Right kidney (tissue), 1 donor: ENCODE measurements at regions not wholly inside any gene's neighbourhood (a gene's known extent, or its start where the extent isn't known, plus 50 kb on each side); places are given as distances from the start of the nearest gene placed in this dataset.

Experiments
- DNase-seq: peaks from one replicate; pipeline ENCODE4 v3.0.0-alpha.2; 2016

DNA sequence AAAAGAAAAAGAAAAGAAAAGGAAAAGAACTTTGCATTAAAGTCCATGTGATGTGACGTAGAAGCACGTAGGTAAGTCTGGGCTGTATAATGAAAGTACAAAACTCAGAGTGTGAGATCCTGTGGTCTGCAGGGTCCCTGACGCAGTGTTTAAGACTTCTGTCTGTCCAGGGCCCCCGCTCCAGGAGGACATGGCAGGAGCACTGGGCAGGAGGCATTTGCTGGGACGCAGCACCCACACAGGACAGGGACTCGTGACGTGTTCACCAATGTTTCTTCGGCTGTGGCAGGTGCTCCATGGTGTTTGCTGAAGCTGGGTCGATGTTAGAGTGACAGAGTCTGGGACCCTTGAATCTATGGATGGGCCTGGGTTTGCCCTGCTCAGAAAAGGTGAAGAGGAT, 348.1 kb downstream of the BRD1 start:
- DNase-seq, result no peak

DNA sequence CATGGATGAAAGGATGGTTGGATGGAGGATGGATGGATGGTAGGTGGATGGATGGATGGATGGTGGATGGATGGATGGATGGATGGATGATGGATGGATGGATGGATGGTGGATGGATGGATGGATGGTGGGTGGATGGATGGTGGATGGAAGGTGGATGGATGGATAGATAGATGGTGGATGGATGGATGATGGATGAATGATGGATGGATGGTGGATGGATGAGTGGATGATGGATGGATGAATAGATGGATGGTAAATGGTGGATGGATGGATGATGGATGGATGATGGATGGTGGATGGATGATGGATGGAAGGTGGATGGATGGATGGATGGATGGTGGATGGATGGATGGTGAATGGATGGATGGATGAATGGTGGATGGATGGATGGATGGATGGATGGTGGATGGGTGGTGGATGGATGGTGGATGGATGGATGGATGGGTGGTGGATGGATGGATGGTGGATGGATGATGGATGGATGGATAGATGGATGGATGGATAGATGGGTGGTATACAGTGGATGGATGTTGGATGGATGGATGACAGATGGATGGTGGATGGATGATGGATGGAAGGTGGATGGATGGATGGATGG, 350.8 kb downstream of the BRD1 start:
- DNase-seq, result no peak

DNA sequence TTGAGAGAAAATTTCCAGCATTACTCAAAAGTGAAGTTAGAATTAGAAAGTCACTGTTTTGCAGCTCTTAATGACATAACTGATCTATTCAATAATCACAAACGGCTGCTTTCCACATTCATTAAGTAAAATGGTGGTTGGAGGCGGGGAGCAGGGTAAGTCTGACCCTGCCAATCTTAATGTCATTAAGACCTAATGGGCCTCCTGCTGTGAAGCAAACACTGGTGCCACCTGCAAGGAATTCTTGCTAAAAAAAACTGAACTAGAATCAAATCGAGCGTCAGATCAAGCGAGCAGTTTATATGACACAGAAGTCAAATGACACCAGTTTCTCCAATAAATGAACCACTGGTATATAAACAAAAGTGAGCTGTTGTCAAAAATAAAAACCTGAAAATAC, 351.5 kb downstream of the BRD1 start:
- no peak for DNase-seq

GRCh38 chr22:49475253-49475652, 352.4 kb downstream of the BRD1 start:
- no peak for DNase-seq

DNA sequence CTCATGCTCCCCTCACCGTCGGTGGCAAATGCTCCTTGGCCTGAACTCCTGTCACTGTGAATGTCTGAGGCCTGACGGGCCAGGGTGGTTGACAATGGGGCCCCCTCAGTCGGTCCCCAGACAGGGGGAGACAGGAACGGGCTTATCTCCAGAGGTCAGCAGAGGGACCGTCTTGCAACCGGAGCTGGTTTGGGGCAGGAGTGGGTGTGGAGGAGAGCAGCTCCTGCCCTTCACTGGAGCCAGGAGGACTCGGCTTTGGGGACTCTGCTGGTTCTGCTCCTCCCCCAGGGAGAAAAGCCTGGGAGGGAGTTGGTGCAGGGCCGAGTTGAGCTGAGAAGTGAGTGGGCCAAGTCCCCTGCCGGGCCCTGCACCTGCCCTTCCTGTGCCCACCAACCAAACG, 354.4 kb downstream of the BRD1 start:
- DNase-seq, result no peak

DNA sequence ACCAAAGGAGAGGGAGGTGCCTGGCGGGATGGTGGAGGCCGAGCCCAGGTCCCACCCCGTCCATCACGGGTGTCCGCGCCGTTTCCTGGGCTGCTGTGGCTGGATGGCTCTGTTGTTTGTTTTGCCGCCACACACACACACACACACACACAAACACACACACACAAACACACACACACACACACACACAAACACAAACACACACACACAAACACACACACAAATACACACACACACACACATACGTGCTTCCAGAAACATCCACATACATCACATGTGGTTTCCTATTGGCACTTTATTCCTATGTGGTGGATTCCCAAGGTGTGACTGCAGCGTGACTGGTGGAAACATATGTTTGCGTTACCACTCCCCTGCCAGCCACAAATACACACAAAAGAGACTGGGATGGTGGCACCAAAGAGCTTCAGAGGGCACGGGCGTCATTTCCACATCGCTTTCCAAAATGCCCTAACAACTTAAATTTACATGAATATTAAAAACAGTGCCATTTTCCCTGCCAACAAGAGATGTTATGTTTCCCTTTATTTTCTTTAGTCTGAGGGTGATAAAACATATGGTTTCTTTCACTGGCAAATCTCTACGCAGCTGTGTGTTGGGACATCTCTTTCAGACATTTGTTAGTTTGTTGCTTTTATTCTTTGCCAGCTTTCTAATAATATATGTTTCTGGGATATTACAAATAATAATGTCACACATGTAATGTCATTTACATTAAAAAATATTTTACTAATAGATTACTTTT, 356.8 kb downstream of the BRD1 start:
- DNase-seq, result no peak

DNA sequence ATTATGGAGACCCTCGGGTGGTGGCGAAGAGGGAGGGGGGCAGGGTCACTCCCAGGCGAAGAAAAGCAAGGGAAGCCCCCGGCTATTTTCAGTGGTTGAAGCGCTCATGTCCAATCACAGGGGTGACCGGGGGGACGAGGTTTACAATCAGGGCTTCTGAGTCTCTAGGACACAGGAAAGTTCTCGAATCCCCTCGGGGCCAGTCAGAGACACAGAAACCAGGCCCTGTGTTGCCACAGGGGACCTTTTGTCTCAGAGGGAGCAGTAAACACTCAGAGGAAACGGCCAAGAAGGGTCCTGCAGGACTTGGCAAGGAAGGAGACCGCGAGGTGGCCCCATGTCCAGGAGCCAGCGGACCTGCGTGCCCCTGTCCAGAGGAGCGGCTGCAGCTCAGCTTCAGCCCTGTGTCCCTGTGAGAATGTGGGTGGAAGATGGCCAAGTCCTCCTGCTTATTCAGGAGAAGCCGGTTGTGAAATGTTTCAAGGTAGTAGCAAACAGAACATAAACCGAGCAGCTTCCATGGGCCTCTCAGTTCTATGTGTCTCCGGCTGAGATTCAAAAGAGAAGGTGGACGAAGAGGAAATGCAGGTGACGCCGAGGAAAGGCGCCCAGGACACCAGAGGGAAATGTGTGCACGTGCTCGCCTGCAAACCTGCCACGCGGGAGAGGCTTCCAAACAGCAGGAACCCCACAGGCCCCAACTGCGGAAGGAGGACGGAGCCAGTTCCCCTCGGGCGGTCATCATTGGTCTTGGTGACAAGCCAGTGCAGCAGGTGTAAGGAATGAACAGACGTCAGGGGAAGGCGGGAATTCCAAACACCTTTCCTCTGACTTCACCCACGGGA, 357.6 kb downstream of the BRD1 start:
- no peak for DNase-seq

DNA sequence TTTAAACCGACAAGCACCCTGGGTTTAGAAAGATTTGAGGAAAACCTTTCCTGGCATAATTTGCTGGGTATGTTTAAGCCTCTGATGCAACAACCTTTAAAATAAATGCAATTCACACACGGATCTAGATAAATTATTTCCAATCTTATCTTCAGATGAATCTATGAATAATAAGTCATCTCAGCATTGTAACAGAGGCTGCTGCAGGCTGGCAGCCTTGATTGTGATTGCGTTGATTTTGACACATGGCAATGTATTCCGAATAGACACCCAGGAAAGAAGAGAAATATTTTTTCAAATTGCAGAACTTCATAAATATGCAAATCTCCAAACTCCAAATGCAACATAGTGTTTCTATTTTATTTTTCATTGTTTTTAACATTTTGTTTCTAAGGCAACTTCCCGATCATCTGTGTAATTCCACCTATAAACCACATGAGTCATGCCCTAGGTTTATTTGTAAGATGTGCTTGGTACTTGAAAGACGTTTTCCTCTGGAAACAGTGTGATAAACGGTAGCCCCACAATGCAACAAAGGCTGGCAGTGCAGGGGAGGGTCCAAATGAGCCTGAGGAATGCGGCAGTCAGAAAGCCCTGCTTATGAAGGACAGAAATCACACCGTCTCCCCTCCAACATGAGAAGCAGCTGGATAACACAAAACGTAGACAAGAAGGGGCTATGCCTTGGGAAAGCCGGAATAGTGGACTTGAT, 359.0 kb downstream of the BRD1 start:
- DNase-seq, result no peak

GRCh38 chr22:49466878-49467595, 360.6 kb downstream of the BRD1 start:
- no peak for DNase-seq

- no peak for DNase-seq
Observed at GRCh38 chr22:49464037-49464436, 363.6 kb downstream of the BRD1 start.

DNA sequence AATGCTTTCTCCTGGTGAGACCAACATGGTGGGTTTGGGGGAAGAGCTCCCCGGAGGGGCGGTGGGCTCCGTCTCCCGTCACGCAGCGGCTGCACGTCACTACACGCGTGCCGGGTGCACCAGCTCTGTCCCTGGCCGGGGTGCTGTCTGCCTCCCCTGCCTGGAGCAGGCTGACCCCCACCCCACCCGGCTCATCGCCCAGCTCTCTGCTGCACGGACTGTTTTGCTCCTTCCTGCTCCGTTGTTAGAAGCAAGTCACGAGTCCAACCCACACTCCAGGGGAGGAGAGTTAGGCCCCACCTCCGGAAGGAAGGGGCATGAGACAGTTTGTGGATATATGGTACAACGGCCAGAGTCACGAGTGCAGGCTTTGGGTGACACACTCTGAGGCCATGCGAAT, 364.9 kb downstream of the BRD1 start:
- DNase-seq, result no peak

DNA sequence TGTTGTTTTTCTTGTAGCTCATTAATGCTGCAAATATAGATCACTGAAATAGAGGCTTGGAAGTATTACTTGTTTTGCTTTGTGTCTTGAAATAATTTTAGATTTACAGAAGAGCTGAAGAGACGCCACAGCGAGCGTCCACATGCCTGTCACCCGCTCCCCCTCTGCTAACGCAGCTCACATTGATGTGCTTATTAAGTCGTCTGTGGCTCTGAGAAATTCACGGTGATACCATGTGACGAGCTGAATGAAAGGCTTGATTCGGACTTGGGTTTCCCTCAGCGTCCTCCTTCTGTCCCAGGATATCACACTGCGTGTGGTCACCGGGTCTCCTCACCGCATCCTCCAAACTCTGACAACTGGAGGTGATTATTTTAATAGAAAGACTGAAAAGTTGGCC, 365.4 kb downstream of the BRD1 start:
- DNase-seq, result no peak

DNA sequence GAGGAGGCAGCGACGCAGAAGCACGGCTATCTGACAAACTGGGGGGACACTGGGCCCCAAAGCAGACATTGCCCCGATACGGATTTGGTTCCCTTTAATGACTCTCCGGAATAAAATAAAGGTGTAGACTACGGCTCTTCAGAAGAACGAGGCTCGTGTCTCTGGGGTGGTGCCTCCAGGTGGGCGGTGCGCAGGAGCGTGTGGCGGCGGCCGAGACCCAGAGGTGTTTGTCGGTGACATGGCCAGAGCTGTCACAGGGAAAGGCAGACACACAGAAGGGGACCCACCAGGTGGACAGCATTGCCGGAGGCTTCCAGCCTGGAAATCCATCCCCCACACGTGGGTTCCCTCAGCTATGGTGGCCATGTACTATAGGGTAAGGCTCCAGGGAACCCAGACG, 366.0 kb downstream of the BRD1 start:
- DNase-seq, result no peak

DNA sequence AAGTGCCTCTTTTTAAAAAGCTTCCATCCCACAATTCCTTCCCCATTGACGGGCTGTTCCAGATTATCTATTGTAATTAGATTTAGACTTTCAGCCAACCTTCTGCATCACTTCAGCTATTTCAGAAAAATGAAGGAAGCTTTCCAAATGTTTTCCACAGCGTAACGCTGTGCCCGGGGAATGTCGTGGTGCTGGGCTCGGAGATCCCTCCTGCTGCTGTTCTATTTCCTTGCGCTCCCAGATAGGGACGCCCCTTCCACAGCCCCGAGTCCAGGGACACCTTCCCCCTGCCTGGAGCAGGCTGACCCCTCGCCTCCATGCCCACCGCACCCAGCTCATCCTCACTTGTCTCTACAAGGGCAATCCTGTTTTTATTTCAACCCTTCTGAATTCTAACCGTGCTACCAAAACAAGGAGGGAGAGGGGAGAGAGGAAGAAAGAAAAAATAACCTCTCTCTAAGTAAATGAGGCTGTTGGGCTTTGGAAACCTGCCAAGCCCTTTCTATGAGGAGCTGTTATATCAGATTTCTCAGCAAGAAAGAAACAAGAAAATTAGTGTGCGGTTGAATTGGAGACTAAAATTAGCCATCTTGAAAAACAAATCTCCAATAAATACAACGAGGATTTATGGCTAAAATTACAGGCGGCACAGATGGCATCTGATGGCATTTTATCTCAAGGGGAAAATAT, 366.9 kb downstream of the BRD1 start:
- DNase-seq, result peak; percentile 43

DNA sequence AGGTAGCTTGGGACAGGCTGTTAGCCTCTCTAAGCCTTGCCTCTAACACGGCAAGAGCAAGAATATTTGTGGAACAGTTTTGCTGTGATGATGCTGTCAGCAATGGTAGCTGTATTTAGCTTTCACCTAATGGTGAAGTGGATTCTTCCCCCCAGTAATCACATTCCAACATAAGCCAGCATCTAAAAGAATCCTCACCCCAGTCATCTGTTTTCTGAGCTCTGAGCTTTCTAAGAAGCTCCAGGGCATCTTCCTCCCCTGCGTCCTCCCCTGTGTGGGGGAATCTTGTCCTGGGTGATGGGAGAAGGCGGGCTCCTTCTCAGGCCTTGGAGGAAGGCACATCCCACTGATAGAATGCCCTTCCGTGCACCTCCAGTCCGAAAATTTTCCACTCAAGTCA, 367.6 kb downstream of the BRD1 start:
- no peak for DNase-seq

- DNase-seq, result no peak
Observed at GRCh38 chr22:49458708-49459099, 369.0 kb downstream of the BRD1 start.

GRCh38 chr22:49457946-49458707, 369.5 kb downstream of the BRD1 start:
- no peak for DNase-seq

GRCh38 chr22:49457146-49457545, 370.5 kb downstream of the BRD1 start:
- DNase-seq, result no peak

DNA sequence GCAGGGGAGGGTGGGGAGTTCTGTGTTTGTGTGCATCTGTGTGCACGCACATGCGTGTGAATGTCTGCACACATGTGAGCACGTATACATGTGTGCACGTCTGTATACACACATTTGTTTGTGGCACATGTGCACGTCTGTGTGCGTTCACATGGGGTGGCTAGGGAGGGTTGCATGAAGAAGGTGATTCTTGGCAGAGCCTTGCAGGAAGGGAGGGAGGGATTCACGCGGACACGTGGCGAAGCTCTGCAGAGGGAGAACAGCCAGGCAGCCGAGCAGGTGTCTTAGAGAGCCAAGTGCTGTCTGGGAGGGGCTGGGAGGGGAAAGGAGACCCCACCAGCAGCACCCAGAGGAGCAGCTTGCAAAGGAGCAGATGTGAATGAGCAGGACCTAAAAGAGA, 372.1 kb downstream of the BRD1 start:
- no peak for DNase-seq

DNA sequence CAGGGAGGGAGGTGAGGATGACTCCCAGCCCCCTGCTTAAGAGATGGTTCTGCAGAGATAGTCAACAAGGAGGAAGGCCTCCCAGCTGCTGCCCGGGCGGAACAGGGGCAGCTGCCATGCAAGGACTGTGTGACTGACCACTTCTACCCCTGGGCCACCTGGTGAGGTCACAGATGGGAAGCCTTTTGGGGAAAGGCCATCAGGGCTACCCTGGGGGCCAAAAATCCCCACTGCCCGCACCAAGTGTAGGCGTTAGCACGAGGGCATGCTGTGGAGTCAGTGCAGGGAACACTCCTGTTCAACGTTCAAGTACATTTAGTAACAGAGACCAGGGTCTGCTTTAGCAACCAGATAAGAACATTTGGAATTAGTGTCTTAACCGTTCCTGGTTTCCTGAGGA, 372.9 kb downstream of the BRD1 start:
- DNase-seq, result no peak

GRCh38 chr22:49453771-49454170, 373.9 kb downstream of the BRD1 start:
- no peak for DNase-seq
